Activated CD8-positive, alpha-beta T cell treated with anti-CD3 and anti-CD28 coated beads for 36 hours (primary cell): ENCODE measurements at regions not wholly inside any gene's neighbourhood (a gene's known extent, or its start where the extent isn't known, plus 50 kb on each side); places are given as distances from the start of the nearest gene placed in this dataset.

Source experiments
- ATAC-seq: fragments of 200-7000 bp; cut with Tn5 transposase; one replicate; pipeline ENCODE4 v1.10.0; 2021; ENCODE audit warnings: mild to moderate bottlenecking, moderate library complexity
- CTCF ChIA-PET: fragments of 350-600 bp; sonication (Branson Sonifier 250); formaldehyde crosslinking; loops from one replicate; lab custom pipeline; 2021; ENCODE audit warnings: antibody characterized with exemption; lab: Charles Lee
- POLR2A ChIA-PET: fragments of 350-600 bp; sonication (Branson Sonifier 250); formaldehyde crosslinking; loops from one replicate; lab custom pipeline; 2021; ENCODE audit warnings: antibody characterized with exemption; lab: Charles Lee
- DNase-seq: peaks from one replicate; pipeline ENCODE4 v3.0.0-alpha.2; 2020
- H3K27ac Mint-ChIP-seq: one replicate; pipeline ENCODE4 v1.8.0; 2021; ENCODE audit warnings: mild to moderate bottlenecking, mixed read lengths
- H3K27me3 Mint-ChIP-seq: one replicate; pipeline ENCODE4 v1.8.0; 2021; ENCODE audit warnings: mixed read lengths
- H3K36me3 Mint-ChIP-seq: one replicate; pipeline ENCODE4 v1.8.0; 2021; ENCODE audit warnings: low read depth, mixed read lengths
- H3K4me1 Mint-ChIP-seq: one replicate; pipeline ENCODE4 v1.8.0; 2021; ENCODE audit warnings: low read depth, mixed read lengths
- H3K4me3 Mint-ChIP-seq: one replicate; pipeline ENCODE4 v1.8.0; 2021; ENCODE audit warnings: mild to moderate bottlenecking, moderate library complexity, mixed read lengths
- H3K9me3 Mint-ChIP-seq: one replicate; pipeline ENCODE4 v1.8.0; 2021; ENCODE audit warnings: mixed read lengths
- CTCF ChIP-seq: fragments of 200-600 bp; IDR thresholded peaks from one replicate; pipeline ENCODE4 v1.8.0; 2022; ENCODE audit warnings: antibody characterized with exemption, mild to moderate bottlenecking
- intact Hi-C: fragments of 100-400 bp; cut with micrococcal nuclease; formaldehyde crosslinking; loops from one replicate; pipeline ENCODE4 v1.10.0; 2022

- intact Hi-C loops: no loop called here
- ATAC-seq: no peak
- ChIA-PET POLR2A (no interaction called here), CTCF (no interaction called here)
- no peaks in the 10 kb centered on the region for H3K4me1 Mint-ChIP-seq
- H3K27ac Mint-ChIP-seq: no peak overlapping the region
- no peak overlapping the region for H3K4me3 Mint-ChIP-seq
- peaks cover 1% of the 10 kb centered on the region for H3K9me3 Mint-ChIP-seq
- no peaks in the 10 kb centered on the region for H3K36me3 Mint-ChIP-seq
- no peak for DNase-seq
- no peaks in the 10 kb centered on the region for H3K27me3 Mint-ChIP-seq
- no peak for TF ChIP-seq CTCF
Measured at GRCh38 chr15:47399100-47399499, 318.2 kb upstream of the SEMA6D start.

GRCh38 chr15:47400603-47401002 is 316.7 kb upstream of the SEMA6D start:
- no peaks in the 10 kb centered on the region for H3K4me1 Mint-ChIP-seq
- intact Hi-C loops: no loop called here
- peaks cover 1% of the 10 kb centered on the region for H3K9me3 Mint-ChIP-seq
- no peak for TF ChIP-seq CTCF
- H3K36me3 Mint-ChIP-seq: no peaks in the 10 kb centered on the region
- ATAC-seq: no peak
- H3K27ac Mint-ChIP-seq: no peak overlapping the region
- no peak for DNase-seq
- H3K4me3 Mint-ChIP-seq: no peak overlapping the region
- H3K27me3 Mint-ChIP-seq: no peaks in the 10 kb centered on the region
- ChIA-PET CTCF (interaction anchor here (1.0 kb wide), 1 partner anchor 46 kb away, joined by 3 read pairs; no protein-coding TSS in a partner anchor), POLR2A (no interaction called here)

GRCh38 chr15:47401427-47401826 is 315.9 kb upstream of the SEMA6D start:
- Mint-ChIP-seq H3K9me3 (peaks cover 1% of the 10 kb centered on the region), H3K4me3 (no peak overlapping the region), H3K27me3 (no peaks in the 10 kb centered on the region), H3K27ac (no peak overlapping the region), H3K36me3 (no peaks in the 10 kb centered on the region), H3K4me1 (no peaks in the 10 kb centered on the region)
- POLR2A ChIA-PET: no interaction called here
- CTCF ChIA-PET: interaction anchor here (1.0 kb wide), 1 partner anchor 46 kb away, joined by 3 read pairs; no protein-coding TSS in a partner anchor
- no peak for TF ChIP-seq CTCF
- DNase-seq: no peak
- intact Hi-C loops: no loop called here
- ATAC-seq: no peak

GRCh38 chr15:47402829-47403228 is 314.5 kb upstream of the SEMA6D start:
- TF ChIP-seq CTCF: no peak

GRCh38 chr15:47404877-47405276 is 312.4 kb upstream of the SEMA6D start:
- DNase-seq (no peak), ATAC-seq (no peak)
- CTCF ChIA-PET: no interaction called here
- POLR2A ChIA-PET: interaction anchor here (0.5 kb wide), 1 partner anchor 629 kb away, joined by 3 read pairs; no protein-coding TSS in a partner anchor
- H3K36me3 Mint-ChIP-seq: no peaks in the 10 kb centered on the region
- peaks cover 3% of the 10 kb centered on the region for H3K9me3 Mint-ChIP-seq
- H3K27ac Mint-ChIP-seq: no peak overlapping the region
- H3K27me3 Mint-ChIP-seq: no peaks in the 10 kb centered on the region
- TF ChIP-seq CTCF: no peak
- H3K4me3 Mint-ChIP-seq: no peak overlapping the region
- intact Hi-C loops: no loop called here
- no peaks in the 10 kb centered on the region for H3K4me1 Mint-ChIP-seq

More at GRCh38 chr15:47402829-47403228, 314.5 kb upstream of the SEMA6D start:
- ChIA-PET POLR2A (no interaction called here), CTCF (no interaction called here)
- no peak for ATAC-seq
- no peak for DNase-seq
- no peaks in the 10 kb centered on the region for H3K4me1 Mint-ChIP-seq
- no peak overlapping the region for H3K4me3 Mint-ChIP-seq
- H3K9me3 Mint-ChIP-seq: peaks cover 3% of the 10 kb centered on the region
- no peaks in the 10 kb centered on the region for H3K36me3 Mint-ChIP-seq
- no peaks in the 10 kb centered on the region for H3K27me3 Mint-ChIP-seq
- intact Hi-C loops: no loop called here
- H3K27ac Mint-ChIP-seq: no peak overlapping the region
